WTC11 (cell line): ENCODE measurements at regions not wholly inside any gene's neighbourhood (a gene's known extent, or its start where the extent isn't known, plus 50 kb on each side); places are given as distances from the start of the nearest gene placed in this dataset.

Source experiments
- ATAC-seq: fragments of 200-7000 bp; cut with Tn5 transposase; 2 replicates; pipeline ENCODE4 v1.10.0; 2021; ENCODE audit warnings: mild to moderate bottlenecking, moderate library complexity
- CTCF ChIA-PET: fragments of 300-600 bp; sonication (Branson Sonifier 250); formaldehyde crosslinking; loops from one replicate; lab custom pipeline; 2021; ENCODE audit warnings: antibody characterized with exemption; lab: Charles Lee
- POLR2A ChIA-PET: fragments of 350-600 bp; sonication (Branson Sonifier 250); formaldehyde crosslinking; loops from one replicate; lab custom pipeline; 2021; ENCODE audit warnings: antibody characterized with exemption; lab: Charles Lee
- DNase-seq: peaks from one replicate; pipeline ENCODE4 v3.0.0; 2021; ENCODE audit warnings: low spot score
- H3K27ac Mint-ChIP-seq: 2 replicates; pipeline ENCODE4 v1.8.0; 2021; ENCODE audit warnings: mixed read lengths
- H3K27me3 Mint-ChIP-seq: 2 replicates; pipeline ENCODE4 v1.8.0; 2021; ENCODE audit warnings: low read depth, mild to moderate bottlenecking, moderate library complexity, mixed read lengths
- H3K36me3 Mint-ChIP-seq: 2 replicates; pipeline ENCODE4 v1.8.0; 2021; ENCODE audit warnings: mixed read lengths
- H3K4me1 Mint-ChIP-seq: 2 replicates; pipeline ENCODE4 v1.8.0; 2022; ENCODE audit warnings: mixed read lengths
- H3K4me3 Mint-ChIP-seq: 2 replicates; pipeline ENCODE4 v1.8.0; 2021; ENCODE audit warnings: mild to moderate bottlenecking, moderate library complexity, mixed read lengths
- H3K9me3 Mint-ChIP-seq: 2 replicates; pipeline ENCODE4 v1.8.0; 2021; ENCODE audit warnings: mixed read lengths
- CBFB ChIP-seq: sonication (generic); formaldehyde crosslinking; IDR thresholded peaks from 2 replicates; pipeline ENCODE4 v1.8.1; 2022; ENCODE audit warnings: mild to moderate bottlenecking, low read depth, missing genetic modification reagents
- ELF4 ChIP-seq: sonication (generic); formaldehyde crosslinking; IDR thresholded peaks from 2 replicates; pipeline ENCODE4 v1.8.1; 2022; ENCODE audit warnings: low read depth, mild to moderate bottlenecking, moderate library complexity, missing genetic modification reagents
- ETV6 ChIP-seq: sonication (generic); formaldehyde crosslinking; IDR thresholded peaks from 2 replicates; pipeline ENCODE4 v1.8.1; 2022; ENCODE audit warnings: mild to moderate bottlenecking, missing genetic modification reagents
- FOXJ3 ChIP-seq: sonication (generic); formaldehyde crosslinking; IDR thresholded peaks from 2 replicates; pipeline ENCODE4 v1.9.0; 2021; ENCODE audit warnings: missing genetic modification reagents, mild to moderate bottlenecking, borderline replicate concordance
- FOXK1 ChIP-seq: sonication (generic); formaldehyde crosslinking; IDR thresholded peaks from 2 replicates; pipeline ENCODE4 v1.8.0; 2022; ENCODE audit warnings: mild to moderate bottlenecking, moderate library complexity, missing genetic modification reagents
- IRF2 ChIP-seq: sonication (generic); formaldehyde crosslinking; IDR thresholded peaks from 2 replicates; pipeline ENCODE4 v1.8.0; 2022; ENCODE audit warnings: low read depth, missing genetic modification reagents, borderline replicate concordance
- NFYB ChIP-seq: sonication (generic); formaldehyde crosslinking; conservative IDR thresholded peaks from 2 replicates; pipeline ENCODE4 v1.8.0; 2022; ENCODE audit warnings: low read depth, missing genetic modification reagents
- RELA ChIP-seq: sonication (generic); formaldehyde crosslinking; IDR thresholded peaks from 2 replicates; pipeline ENCODE4 v1.8.1; 2022; ENCODE audit warnings: missing genetic modification reagents, mild to moderate bottlenecking, borderline replicate concordance
- ZNF232 ChIP-seq: sonication (generic); formaldehyde crosslinking; IDR thresholded peaks from 2 replicates; pipeline ENCODE4 v1.8.0; 2022; ENCODE audit warnings: mild to moderate bottlenecking, missing genetic modification reagents
- ZNF317 ChIP-seq: sonication (generic); formaldehyde crosslinking; IDR thresholded peaks from 2 replicates; pipeline ENCODE4 v1.8.1; 2023; ENCODE audit warnings: low read depth, mild to moderate bottlenecking, moderate library complexity, missing genetic modification reagents, borderline replicate concordance
- TF ChIP-seq, protein P1 (sequence below): fragments of 250-450 bp; sonication (Bioruptor Pico); IDR thresholded peaks from 2 replicates; pipeline ENCODE4 v1.9.0; 2021; ENCODE audit warnings: mild to moderate bottlenecking, borderline replicate concordance
- TF ChIP-seq, protein P2 (sequence below): fragments of 200-600 bp; IDR thresholded peaks from 2 replicates; pipeline ENCODE4 v1.8.0; 2022; ENCODE audit warnings: antibody characterized with exemption
- TF ChIP-seq, protein P3 (sequence below): sonication (generic); formaldehyde crosslinking; IDR thresholded peaks from 2 replicates; pipeline ENCODE4 v1.8.1; 2022; ENCODE audit warnings: low read depth, missing genetic modification reagents, borderline replicate concordance
- TF ChIP-seq, protein P4 (sequence below): sonication (generic); formaldehyde crosslinking; IDR thresholded peaks from 2 replicates; pipeline ENCODE4 v1.8.0; 2022; ENCODE audit warnings: mild to moderate bottlenecking, missing genetic modification reagents
- TF ChIP-seq, protein P5 (sequence below): sonication (generic); formaldehyde crosslinking; IDR thresholded peaks from 2 replicates; pipeline ENCODE4 v1.8.1; 2022; ENCODE audit warnings: low read depth, mild to moderate bottlenecking, moderate library complexity, missing genetic modification reagents, borderline replicate concordance
- TF ChIP-seq, protein P6 (sequence below): sonication (generic); formaldehyde crosslinking; IDR thresholded peaks from 2 replicates; pipeline ENCODE4 v1.8.0; 2022; ENCODE audit warnings: missing genetic modification reagents
- TF ChIP-seq, protein P7 (sequence below): fragments of 250-450 bp; sonication (Bioruptor Pico); IDR thresholded peaks from 2 replicates; pipeline ENCODE4 v1.9.0; 2021; ENCODE audit warnings: moderate library complexity, mild to moderate bottlenecking, inconsistent platforms, borderline replicate concordance
- TF ChIP-seq, protein P8 (sequence below): sonication (generic); formaldehyde crosslinking; IDR thresholded peaks from 2 replicates; pipeline ENCODE4 v1.8.1; 2023; ENCODE audit warnings: mild to moderate bottlenecking, missing genetic modification reagents, borderline replicate concordance

DNA sequence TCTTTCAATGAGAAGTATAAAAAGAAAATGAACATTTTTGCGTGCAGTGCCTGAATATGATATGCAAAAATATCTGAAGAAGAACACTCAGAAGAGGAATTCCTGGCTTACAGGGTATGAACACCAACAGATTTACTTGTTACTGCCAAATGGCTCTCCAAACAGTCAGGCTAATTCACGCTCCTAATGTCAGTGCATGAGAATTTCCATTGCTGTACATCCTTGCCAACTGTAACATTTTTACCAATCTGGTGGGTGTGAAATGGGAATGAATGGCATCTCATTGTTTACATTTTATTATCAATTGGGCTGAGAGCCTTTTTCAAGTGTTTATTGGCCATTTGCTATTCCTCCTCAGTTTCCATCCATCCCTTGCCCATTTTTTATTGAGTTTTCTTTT is 365.3 kb upstream of the MAP3K7 start:
- Mint-ChIP-seq H3K27ac (no peak overlapping the region), H3K36me3 (no peaks in the 10 kb centered on the region; the same call in 1 of the 2 replicates), H3K27me3 (no peaks in the 10 kb centered on the region), H3K4me1 (peaks cover 4% of the 10 kb centered on the region), H3K9me3 (peaks cover 8% of the 10 kb centered on the region; the same call in 1 of the 2 replicates), H3K4me3 (no peak overlapping the region)
- no peak for DNase-seq
- ChIA-PET CTCF (no interaction called here), POLR2A (no interaction called here)
- TF ChIP-seq, protein P1, sequence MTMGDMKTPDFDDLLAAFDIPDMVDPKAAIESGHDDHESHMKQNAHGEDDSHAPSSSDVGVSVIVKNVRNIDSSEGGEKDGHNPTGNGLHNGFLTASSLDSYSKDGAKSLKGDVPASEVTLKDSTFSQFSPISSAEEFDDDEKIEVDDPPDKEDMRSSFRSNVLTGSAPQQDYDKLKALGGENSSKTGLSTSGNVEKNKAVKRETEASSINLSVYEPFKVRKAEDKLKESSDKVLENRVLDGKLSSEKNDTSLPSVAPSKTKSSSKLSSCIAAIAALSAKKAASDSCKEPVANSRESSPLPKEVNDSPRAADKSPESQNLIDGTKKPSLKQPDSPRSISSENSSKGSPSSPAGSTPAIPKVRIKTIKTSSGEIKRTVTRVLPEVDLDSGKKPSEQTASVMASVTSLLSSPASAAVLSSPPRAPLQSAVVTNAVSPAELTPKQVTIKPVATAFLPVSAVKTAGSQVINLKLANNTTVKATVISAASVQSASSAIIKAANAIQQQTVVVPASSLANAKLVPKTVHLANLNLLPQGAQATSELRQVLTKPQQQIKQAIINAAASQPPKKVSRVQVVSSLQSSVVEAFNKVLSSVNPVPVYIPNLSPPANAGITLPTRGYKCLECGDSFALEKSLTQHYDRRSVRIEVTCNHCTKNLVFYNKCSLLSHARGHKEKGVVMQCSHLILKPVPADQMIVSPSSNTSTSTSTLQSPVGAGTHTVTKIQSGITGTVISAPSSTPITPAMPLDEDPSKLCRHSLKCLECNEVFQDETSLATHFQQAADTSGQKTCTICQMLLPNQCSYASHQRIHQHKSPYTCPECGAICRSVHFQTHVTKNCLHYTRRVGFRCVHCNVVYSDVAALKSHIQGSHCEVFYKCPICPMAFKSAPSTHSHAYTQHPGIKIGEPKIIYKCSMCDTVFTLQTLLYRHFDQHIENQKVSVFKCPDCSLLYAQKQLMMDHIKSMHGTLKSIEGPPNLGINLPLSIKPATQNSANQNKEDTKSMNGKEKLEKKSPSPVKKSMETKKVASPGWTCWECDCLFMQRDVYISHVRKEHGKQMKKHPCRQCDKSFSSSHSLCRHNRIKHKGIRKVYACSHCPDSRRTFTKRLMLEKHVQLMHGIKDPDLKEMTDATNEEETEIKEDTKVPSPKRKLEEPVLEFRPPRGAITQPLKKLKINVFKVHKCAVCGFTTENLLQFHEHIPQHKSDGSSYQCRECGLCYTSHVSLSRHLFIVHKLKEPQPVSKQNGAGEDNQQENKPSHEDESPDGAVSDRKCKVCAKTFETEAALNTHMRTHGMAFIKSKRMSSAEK (CRISPR knock-in tag), result no peak
- TF ChIP-seq FOXK1 (CRISPR knock-in tag) (no peak), RELA (CRISPR knock-in tag) (no peak), FOXJ3 (no peak), CBFB (CRISPR knock-in tag) (no peak), ETV6 (no peak), IRF2 (CRISPR knock-in tag) (no peak), NFYB (CRISPR knock-in tag) (no peak), ELF4 (CRISPR knock-in tag) (no peak), ZNF317 (CRISPR knock-in tag) (no peak), ZNF232 (no peak)
- TF ChIP-seq, protein P2, sequence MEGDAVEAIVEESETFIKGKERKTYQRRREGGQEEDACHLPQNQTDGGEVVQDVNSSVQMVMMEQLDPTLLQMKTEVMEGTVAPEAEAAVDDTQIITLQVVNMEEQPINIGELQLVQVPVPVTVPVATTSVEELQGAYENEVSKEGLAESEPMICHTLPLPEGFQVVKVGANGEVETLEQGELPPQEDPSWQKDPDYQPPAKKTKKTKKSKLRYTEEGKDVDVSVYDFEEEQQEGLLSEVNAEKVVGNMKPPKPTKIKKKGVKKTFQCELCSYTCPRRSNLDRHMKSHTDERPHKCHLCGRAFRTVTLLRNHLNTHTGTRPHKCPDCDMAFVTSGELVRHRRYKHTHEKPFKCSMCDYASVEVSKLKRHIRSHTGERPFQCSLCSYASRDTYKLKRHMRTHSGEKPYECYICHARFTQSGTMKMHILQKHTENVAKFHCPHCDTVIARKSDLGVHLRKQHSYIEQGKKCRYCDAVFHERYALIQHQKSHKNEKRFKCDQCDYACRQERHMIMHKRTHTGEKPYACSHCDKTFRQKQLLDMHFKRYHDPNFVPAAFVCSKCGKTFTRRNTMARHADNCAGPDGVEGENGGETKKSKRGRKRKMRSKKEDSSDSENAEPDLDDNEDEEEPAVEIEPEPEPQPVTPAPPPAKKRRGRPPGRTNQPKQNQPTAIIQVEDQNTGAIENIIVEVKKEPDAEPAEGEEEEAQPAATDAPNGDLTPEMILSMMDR, result no peak
- TF ChIP-seq, protein P3, sequence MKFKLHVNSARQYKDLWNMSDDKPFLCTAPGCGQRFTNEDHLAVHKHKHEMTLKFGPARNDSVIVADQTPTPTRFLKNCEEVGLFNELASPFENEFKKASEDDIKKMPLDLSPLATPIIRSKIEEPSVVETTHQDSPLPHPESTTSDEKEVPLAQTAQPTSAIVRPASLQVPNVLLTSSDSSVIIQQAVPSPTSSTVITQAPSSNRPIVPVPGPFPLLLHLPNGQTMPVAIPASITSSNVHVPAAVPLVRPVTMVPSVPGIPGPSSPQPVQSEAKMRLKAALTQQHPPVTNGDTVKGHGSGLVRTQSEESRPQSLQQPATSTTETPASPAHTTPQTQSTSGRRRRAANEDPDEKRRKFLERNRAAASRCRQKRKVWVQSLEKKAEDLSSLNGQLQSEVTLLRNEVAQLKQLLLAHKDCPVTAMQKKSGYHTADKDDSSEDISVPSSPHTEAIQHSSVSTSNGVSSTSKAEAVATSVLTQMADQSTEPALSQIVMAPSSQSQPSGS (CRISPR knock-in tag), result no peak
- TF ChIP-seq, protein P4, sequence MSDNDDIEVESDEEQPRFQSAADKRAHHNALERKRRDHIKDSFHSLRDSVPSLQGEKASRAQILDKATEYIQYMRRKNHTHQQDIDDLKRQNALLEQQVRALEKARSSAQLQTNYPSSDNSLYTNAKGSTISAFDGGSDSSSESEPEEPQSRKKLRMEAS (CRISPR knock-in tag), result no peak
- TF ChIP-seq, protein P5, sequence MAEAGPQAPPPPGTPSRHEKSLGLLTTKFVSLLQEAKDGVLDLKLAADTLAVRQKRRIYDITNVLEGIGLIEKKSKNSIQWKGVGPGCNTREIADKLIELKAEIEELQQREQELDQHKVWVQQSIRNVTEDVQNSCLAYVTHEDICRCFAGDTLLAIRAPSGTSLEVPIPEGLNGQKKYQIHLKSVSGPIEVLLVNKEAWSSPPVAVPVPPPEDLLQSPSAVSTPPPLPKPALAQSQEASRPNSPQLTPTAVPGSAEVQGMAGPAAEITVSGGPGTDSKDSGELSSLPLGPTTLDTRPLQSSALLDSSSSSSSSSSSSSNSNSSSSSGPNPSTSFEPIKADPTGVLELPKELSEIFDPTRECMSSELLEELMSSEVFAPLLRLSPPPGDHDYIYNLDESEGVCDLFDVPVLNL (CRISPR knock-in tag), result no peak
- TF ChIP-seq, protein P6, sequence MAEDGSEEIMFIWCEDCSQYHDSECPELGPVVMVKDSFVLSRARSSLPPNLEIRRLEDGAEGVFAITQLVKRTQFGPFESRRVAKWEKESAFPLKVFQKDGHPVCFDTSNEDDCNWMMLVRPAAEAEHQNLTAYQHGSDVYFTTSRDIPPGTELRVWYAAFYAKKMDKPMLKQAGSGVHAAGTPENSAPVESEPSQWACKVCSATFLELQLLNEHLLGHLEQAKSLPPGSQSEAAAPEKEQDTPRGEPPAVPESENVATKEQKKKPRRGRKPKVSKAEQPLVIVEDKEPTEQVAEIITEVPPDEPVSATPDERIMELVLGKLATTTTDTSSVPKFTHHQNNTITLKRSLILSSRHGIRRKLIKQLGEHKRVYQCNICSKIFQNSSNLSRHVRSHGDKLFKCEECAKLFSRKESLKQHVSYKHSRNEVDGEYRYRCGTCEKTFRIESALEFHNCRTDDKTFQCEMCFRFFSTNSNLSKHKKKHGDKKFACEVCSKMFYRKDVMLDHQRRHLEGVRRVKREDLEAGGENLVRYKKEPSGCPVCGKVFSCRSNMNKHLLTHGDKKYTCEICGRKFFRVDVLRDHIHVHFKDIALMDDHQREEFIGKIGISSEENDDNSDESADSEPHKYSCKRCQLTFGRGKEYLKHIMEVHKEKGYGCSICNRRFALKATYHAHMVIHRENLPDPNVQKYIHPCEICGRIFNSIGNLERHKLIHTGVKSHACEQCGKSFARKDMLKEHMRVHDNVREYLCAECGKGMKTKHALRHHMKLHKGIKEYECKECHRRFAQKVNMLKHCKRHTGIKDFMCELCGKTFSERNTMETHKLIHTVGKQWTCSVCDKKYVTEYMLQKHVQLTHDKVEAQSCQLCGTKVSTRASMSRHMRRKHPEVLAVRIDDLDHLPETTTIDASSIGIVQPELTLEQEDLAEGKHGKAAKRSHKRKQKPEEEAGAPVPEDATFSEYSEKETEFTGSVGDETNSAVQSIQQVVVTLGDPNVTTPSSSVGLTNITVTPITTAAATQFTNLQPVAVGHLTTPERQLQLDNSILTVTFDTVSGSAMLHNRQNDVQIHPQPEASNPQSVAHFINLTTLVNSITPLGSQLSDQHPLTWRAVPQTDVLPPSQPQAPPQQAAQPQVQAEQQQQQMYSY (CRISPR knock-in tag), result no peak
- TF ChIP-seq, protein P7, sequence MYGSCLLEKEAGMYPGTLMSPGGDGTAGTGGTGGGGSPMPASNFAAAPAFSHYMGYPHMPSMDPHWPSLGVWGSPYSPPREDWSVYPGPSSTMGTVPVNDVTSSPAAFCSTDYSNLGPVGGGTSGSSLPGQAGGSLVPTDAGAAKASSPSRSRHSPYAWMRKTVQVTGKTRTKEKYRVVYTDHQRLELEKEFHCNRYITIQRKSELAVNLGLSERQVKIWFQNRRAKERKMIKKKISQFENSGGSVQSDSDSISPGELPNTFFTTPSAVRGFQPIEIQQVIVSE (CRISPR knock-in tag), result no peak
- TF ChIP-seq, protein P8, sequence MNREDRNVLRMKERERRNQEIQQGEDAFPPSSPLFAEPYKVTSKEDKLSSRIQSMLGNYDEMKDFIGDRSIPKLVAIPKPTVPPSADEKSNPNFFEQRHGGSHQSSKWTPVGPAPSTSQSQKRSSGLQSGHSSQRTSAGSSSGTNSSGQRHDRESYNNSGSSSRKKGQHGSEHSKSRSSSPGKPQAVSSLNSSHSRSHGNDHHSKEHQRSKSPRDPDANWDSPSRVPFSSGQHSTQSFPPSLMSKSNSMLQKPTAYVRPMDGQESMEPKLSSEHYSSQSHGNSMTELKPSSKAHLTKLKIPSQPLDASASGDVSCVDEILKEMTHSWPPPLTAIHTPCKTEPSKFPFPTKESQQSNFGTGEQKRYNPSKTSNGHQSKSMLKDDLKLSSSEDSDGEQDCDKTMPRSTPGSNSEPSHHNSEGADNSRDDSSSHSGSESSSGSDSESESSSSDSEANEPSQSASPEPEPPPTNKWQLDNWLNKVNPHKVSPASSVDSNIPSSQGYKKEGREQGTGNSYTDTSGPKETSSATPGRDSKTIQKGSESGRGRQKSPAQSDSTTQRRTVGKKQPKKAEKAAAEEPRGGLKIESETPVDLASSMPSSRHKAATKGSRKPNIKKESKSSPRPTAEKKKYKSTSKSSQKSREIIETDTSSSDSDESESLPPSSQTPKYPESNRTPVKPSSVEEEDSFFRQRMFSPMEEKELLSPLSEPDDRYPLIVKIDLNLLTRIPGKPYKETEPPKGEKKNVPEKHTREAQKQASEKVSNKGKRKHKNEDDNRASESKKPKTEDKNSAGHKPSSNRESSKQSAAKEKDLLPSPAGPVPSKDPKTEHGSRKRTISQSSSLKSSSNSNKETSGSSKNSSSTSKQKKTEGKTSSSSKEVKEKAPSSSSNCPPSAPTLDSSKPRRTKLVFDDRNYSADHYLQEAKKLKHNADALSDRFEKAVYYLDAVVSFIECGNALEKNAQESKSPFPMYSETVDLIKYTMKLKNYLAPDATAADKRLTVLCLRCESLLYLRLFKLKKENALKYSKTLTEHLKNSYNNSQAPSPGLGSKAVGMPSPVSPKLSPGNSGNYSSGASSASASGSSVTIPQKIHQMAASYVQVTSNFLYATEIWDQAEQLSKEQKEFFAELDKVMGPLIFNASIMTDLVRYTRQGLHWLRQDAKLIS, result no peak
- no peak for ATAC-seq
